ENCODE measurements at regions not wholly inside any gene's neighbourhood (a gene's known extent, or its start where the extent isn't known, plus 50 kb on each side); places are given as distances from the start of the nearest gene placed in this dataset.

DNA sequence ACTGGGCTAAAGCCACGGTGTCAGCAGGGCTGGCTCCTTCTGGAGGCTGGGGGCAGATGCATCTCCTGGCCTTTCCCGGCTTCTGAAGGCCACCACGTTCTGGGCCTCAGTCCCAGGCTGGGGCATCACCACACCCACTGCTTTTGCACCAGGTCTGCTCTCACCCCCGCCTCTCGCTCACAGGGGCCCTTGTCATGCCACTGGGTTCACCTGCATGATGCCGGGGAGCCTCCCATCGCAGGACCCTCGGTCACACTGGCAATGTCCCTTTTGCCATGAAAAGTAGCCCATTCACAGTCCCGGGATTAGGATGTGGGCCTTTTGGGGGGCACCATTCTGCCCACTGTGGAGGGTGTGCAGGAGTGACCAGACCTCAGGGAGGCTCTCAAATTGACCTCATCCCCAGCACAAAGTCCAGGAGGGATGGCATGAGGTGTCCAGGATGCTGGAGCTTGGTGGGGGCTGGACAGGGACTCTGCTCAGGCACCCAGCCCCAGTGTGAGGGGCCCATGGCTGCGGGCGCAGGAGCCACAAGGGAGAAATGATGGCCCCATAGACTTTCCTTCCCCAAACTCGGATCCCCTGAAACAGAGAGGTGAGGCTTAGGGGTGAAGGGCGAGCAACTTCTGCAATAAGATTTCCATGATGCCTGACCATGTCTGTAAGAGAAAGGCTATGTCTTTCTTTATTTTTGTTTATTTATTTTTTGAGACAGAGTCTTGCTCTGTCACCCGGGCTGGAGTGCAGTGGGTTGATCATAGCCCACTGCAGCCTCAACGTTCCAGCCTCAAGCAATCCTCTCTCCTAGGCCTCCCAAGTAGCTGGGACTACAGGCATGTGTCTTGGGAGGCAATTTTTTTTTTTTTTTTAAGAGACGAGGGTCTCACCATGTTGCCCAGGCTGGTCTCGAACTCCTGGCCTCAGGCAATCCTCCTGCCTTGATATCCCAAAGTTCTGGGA, 189.1 kb downstream of the GOLGA6L6 start:
- TF ChIP-seq CTCF (IDR thresholded peaks at IDR 0.05) (no peak), POLR2A (IDR thresholded peaks at IDR 0.05) (no peak), EP300 (IDR thresholded peaks at IDR 0.05) (no peak)
